SK-N-SH treated with all-trans-retinoic acid at 6 μM for 48 hours (cell line): ENCODE measurements at regions not wholly inside any gene's neighbourhood (a gene's known extent, or its start where the extent isn't known, plus 50 kb on each side); places are given as distances from the start of the nearest gene placed in this dataset.

Experiments
- ATAC-seq: fragments of 200-7000 bp; cut with Tn5 transposase; 3 replicates; pipeline ENCODE4 v1.9.1; 2020; ENCODE audit warnings: mild to moderate bottlenecking, moderate library complexity
- ARNTL ChIP-seq: fragments of 450-650 bp; formaldehyde crosslinking; IDR thresholded peaks from 2 replicates; pipeline ENCODE4 v1.5.0; 2020; ENCODE audit warnings: low read depth, mild to moderate bottlenecking, moderate library complexity, borderline replicate concordance
- BACH2 ChIP-seq: fragments of 250-450 bp; sonication (Bioruptor Pico); IDR thresholded peaks from 2 replicates; pipeline ENCODE4 v1.9.0; 2021; ENCODE audit warnings: mild to moderate bottlenecking, borderline replicate concordance
- CSDC2 ChIP-seq: fragments of 250-450 bp; sonication (Bioruptor Pico); IDR thresholded peaks from 2 replicates; pipeline ENCODE4 v1.5.0; 2020; ENCODE audit warnings: mild to moderate bottlenecking, moderate library complexity
- GLIS3 ChIP-seq: fragments of 250-450 bp; sonication (Bioruptor Pico); IDR thresholded peaks from 2 replicates; pipeline ENCODE4 v1.5.0; 2020; ENCODE audit warnings: mild to moderate bottlenecking, moderate library complexity
- ISL1 ChIP-seq: fragments of 250-450 bp; sonication (Bioruptor Pico); IDR thresholded peaks from 2 replicates; pipeline ENCODE4 v2.1.2; 2022; ENCODE audit warnings: mild to moderate bottlenecking, moderate library complexity
- OSR1 ChIP-seq: fragments of 250-450 bp; sonication (Bioruptor Pico); IDR thresholded peaks from 2 replicates; pipeline ENCODE4 v1.8.0; 2022; ENCODE audit warnings: moderate library complexity, mild to moderate bottlenecking, inconsistent platforms
- PATZ1 ChIP-seq: fragments of 250-450 bp; sonication (Bioruptor Pico); IDR thresholded peaks from 2 replicates; pipeline ENCODE4 v1.8.0; 2020; ENCODE audit warnings: mild to moderate bottlenecking, moderate library complexity, borderline replicate concordance
- POU6F1 ChIP-seq: fragments of 250-450 bp; sonication (Bioruptor Pico); IDR thresholded peaks from 2 replicates; pipeline ENCODE4 v1.8.0; 2021; ENCODE audit warnings: low read depth, mild to moderate bottlenecking, moderate library complexity, borderline replicate concordance
- RARB ChIP-seq: fragments of 250-450 bp; sonication (Bioruptor Pico); IDR thresholded peaks from 2 replicates; pipeline ENCODE4 v1.8.0; 2021; ENCODE audit warnings: mild to moderate bottlenecking, moderate library complexity
- SNAI2 ChIP-seq: fragments of 250-450 bp; sonication (Bioruptor Pico); IDR thresholded peaks from 2 replicates; pipeline ENCODE4 v1.5.0; 2020; ENCODE audit warnings: mild to moderate bottlenecking, moderate library complexity
- TCF4 ChIP-seq: fragments of 250-450 bp; sonication (Bioruptor Pico); IDR thresholded peaks from 2 replicates; pipeline ENCODE4 v1.8.0; 2021; ENCODE audit warnings: mild to moderate bottlenecking, moderate library complexity, borderline replicate concordance
- TOX ChIP-seq: fragments of 250-450 bp; sonication (Bioruptor Pico); IDR thresholded peaks from 2 replicates; pipeline ENCODE4 v1.8.0; 2021; ENCODE audit warnings: mild to moderate bottlenecking, moderate library complexity, borderline replicate concordance
- ZC3H10 ChIP-seq: fragments of 250-450 bp; sonication (Bioruptor Pico); IDR thresholded peaks from 2 replicates; pipeline ENCODE4 v1.5.1; 2021; ENCODE audit warnings: mild to moderate bottlenecking, moderate library complexity
- ZFP3 ChIP-seq: fragments of 250-450 bp; sonication (Bioruptor Pico); IDR thresholded peaks from 2 replicates; pipeline ENCODE4 v1.5.0; 2020; ENCODE audit warnings: mild to moderate bottlenecking, moderate library complexity
- ZFP30 ChIP-seq: fragments of 450-650 bp; formaldehyde crosslinking; IDR thresholded peaks from 2 replicates; pipeline ENCODE4 v1.5.0; 2022; ENCODE audit warnings: mild to moderate bottlenecking, moderate library complexity
- ZNF565 ChIP-seq: fragments of 450-650 bp; formaldehyde crosslinking; conservative IDR thresholded peaks from 2 replicates; pipeline ENCODE4 v1.5.0; 2020; ENCODE audit warnings: low read depth, mild to moderate bottlenecking, moderate library complexity
- ZNF70 ChIP-seq: fragments of 450-650 bp; formaldehyde crosslinking; IDR thresholded peaks from 2 replicates; pipeline ENCODE4 v1.5.0; 2020; ENCODE audit warnings: mild to moderate bottlenecking, moderate library complexity
- ZNF8 ChIP-seq: fragments of 450-650 bp; formaldehyde crosslinking; IDR thresholded peaks from 2 replicates; pipeline ENCODE4 v1.5.0; 2020; ENCODE audit warnings: mild to moderate bottlenecking, moderate library complexity
- TF ChIP-seq, protein P1 (sequence below): fragments of 250-450 bp; sonication (Bioruptor Pico); IDR thresholded peaks from 2 replicates; pipeline ENCODE4 v1.5.1; 2020; ENCODE audit warnings: low read depth, mild to moderate bottlenecking, moderate library complexity
- TF ChIP-seq, protein P2 (sequence below): fragments of 250-450 bp; sonication (Bioruptor Pico); IDR thresholded peaks from 2 replicates; pipeline ENCODE4 v1.5.0; 2020; ENCODE audit warnings: mild to moderate bottlenecking, moderate library complexity

DNA sequence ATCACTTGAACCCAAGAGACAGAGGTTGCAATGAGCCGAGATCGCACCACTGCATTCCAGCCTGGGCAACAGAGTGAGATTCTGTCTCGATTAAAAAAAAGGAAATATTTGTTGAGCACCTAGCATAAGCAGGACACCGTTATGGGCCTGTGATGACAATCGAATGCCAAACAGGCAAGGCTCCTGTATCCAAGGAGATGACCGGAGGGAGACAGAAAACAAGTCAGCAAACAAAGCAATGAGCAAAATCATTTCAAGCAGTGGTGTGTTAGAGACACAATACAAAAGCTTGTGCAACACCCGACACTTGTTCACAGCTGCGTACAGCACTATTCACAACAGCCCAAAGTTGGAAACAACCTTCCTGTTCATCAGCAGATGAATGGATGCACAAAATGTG, 87.1 kb upstream of the CPEB4 start:
- TF ChIP-seq PATZ1 (CRISPR knock-in tag): no peak
- no peak for ATAC-seq

DNA sequence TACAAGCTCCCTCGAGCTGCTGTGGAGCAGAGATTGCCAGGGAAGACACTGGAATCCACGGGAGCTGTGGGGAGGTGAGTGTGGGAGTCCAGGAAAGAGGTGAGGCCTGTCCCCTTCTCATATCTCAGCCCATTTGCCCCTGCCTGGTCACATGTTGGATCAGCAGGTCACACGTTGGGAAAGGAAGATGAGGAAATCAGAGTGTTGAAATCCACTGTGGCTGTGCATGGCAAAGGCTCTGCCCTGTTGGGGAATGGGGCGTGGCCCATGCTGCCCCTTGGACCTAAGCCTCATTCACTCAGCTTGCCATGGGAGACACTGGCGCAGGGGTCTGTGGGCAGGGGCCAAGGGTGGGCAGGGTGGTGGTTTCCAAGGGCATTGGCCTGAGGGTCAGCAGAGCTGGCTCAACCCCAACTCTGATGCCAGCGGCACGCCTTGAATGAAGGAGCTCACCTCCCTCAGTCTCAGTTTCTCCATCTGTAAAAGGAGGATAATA, 85.4 kb upstream of the CPEB4 start:
- no peak for ATAC-seq
- TF ChIP-seq, protein P1, sequence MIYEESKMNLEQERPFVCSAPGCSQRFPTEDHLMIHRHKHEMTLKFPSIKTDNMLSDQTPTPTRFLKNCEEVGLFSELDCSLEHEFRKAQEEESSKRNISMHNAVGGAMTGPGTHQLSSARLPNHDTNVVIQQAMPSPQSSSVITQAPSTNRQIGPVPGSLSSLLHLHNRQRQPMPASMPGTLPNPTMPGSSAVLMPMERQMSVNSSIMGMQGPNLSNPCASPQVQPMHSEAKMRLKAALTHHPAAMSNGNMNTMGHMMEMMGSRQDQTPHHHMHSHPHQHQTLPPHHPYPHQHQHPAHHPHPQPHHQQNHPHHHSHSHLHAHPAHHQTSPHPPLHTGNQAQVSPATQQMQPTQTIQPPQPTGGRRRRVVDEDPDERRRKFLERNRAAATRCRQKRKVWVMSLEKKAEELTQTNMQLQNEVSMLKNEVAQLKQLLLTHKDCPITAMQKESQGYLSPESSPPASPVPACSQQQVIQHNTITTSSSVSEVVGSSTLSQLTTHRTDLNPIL (CRISPR knock-in tag): no peak
- no peak for TF ChIP-seq CSDC2 (CRISPR knock-in tag)
- TF ChIP-seq ISL1: no peak
- TF ChIP-seq ZFP30 (CRISPR knock-in tag): no peak
- no peak for TF ChIP-seq OSR1 (CRISPR knock-in tag)
- TF ChIP-seq ARNTL (CRISPR knock-in tag): no peak
- TF ChIP-seq RARB (CRISPR knock-in tag): no peak
- no peak for TF ChIP-seq GLIS3 (CRISPR knock-in tag)
- TF ChIP-seq ZC3H10 (CRISPR knock-in tag): no peak

DNA sequence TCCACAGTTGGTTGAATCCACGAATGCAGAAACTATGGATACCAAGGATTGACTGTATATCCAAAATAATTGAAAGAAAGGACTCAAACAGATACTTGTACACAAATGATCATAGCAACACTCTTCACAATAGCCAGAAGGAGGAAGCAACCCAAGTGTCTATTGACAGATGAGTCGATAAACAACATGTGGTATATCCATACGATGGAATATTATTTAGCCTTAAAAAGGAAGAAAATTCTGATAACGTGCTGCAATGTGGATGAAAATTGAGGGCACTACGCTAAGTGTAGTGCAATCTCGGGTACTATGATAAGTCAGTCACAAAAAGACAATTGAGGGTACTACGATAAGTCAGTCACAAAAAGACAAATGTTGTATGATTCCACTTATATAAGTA, 83.6 kb upstream of the CPEB4 start:
- ATAC-seq: no peak
- TF ChIP-seq ZNF8 (CRISPR knock-in tag): peak; percentile 93
- TF ChIP-seq RARB (CRISPR knock-in tag): no peak

DNA sequence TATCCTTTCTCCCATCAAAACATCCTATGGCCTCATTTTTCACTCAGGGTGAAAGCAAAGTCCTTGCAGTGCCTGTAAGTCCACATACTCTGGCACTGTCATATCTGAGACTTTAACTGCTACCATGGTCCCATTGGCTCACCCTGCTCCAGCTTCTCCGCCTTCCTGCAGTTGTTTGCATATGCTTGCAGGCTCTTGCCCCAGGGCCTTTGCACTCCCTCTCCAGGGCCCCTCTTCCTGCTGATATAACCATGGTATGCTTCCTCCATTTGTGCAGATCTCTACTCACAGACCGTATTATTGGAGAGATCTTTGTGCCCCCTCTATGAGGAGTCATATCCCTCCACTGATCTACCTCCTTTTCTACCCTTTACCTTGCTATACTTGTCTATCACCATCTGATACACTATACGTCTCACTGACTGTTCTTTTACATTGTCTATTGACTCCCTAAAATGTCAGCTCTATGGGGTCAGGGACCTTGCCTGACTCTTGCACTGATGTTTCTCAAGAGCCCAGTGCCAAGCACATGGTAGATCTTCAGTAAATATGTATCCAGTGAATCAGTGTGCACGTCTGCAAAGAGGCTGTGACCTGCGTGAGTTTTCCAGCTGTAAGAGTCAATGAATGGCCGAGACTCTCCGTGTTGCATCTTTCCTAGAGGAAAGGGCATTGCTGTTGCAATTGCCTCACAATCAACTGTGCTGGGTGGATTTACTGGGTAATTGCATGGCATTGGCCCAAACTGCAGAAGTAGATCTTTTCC, 81.7 kb upstream of the CPEB4 start:
- TF ChIP-seq ZNF565 (CRISPR knock-in tag) (no peak), ZC3H10 (CRISPR knock-in tag) (no peak), ARNTL (CRISPR knock-in tag) (no peak), RARB (CRISPR knock-in tag) (no peak), POU6F1 (CRISPR knock-in tag) (no peak), TCF4 (CRISPR knock-in tag) (no peak), ZFP3 (no peak), GLIS3 (CRISPR knock-in tag) (no peak)
- TF ChIP-seq, protein P2, sequence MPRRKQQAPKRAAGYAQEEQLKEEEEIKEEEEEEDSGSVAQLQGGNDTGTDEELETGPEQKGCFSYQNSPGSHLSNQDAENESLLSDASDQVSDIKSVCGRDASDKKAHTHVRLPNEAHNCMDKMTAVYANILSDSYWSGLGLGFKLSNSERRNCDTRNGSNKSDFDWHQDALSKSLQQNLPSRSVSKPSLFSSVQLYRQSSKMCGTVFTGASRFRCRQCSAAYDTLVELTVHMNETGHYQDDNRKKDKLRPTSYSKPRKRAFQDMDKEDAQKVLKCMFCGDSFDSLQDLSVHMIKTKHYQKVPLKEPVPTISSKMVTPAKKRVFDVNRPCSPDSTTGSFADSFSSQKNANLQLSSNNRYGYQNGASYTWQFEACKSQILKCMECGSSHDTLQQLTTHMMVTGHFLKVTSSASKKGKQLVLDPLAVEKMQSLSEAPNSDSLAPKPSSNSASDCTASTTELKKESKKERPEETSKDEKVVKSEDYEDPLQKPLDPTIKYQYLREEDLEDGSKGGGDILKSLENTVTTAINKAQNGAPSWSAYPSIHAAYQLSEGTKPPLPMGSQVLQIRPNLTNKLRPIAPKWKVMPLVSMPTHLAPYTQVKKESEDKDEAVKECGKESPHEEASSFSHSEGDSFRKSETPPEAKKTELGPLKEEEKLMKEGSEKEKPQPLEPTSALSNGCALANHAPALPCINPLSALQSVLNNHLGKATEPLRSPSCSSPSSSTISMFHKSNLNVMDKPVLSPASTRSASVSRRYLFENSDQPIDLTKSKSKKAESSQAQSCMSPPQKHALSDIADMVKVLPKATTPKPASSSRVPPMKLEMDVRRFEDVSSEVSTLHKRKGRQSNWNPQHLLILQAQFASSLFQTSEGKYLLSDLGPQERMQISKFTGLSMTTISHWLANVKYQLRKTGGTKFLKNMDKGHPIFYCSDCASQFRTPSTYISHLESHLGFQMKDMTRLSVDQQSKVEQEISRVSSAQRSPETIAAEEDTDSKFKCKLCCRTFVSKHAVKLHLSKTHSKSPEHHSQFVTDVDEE (CRISPR knock-in tag): no peak
- TF ChIP-seq, all 23 proteins: peak for 0
- no peak for ATAC-seq

DNA sequence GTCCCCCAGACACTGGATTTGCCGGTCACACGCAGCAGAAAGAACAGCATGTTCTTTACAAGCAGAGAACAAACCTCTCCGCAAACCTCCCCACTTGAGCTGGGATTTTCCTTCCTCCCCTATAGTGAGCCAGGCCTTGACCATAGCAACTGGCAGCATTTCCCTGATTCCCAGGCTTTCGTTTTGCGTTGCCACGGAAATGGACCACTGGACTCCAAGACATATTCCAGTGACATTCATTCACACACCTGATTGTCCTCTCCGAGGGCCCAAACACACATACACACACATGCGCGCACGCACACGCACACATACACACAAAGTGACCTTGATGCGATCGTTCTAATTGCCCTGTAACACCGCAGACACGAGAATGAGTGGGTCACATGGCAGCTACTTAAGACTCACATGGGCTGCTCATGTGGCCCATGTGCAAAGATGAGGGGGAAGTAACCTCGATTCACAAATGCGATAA, 80.9 kb upstream of the CPEB4 start:
- no peak for ATAC-seq
- TF ChIP-seq BACH2: no peak
- TF ChIP-seq, protein P2 (CRISPR knock-in tag): no peak
- no peak for TF ChIP-seq ZFP30 (CRISPR knock-in tag)
- TF ChIP-seq ISL1: no peak
- no peak for TF ChIP-seq ARNTL (CRISPR knock-in tag)
- TF ChIP-seq RARB (CRISPR knock-in tag): no peak
- TF ChIP-seq ZNF70 (CRISPR knock-in tag): no peak
- no peak for TF ChIP-seq ZC3H10 (CRISPR knock-in tag)
- no peak for TF ChIP-seq SNAI2
- TF ChIP-seq, protein P1 (CRISPR knock-in tag): no peak
- TF ChIP-seq TOX (CRISPR knock-in tag): no peak
- no peak for TF ChIP-seq ZFP3
- no peak for TF ChIP-seq CSDC2 (CRISPR knock-in tag)
- TF ChIP-seq GLIS3 (CRISPR knock-in tag): no peak
